Epithelial cell of esophagus (primary cell): ENCODE measurements at regions not wholly inside any gene's neighbourhood (a gene's known extent, or its start where the extent isn't known, plus 50 kb on each side); places are given as distances from the start of the nearest gene placed in this dataset.

ENCODE experiments used
- DNase-seq: peaks from one replicate; pipeline ENCODE4 v3.0.0; 2010; ENCODE audit warnings: low read depth
- H3K4me3 ChIP-seq: 2 replicates; pipeline ENCODE4 v1.5.1; 2011; ENCODE audit warnings: mild to moderate bottlenecking, low read length, control low read depth
- CTCF ChIP-seq: IDR thresholded peaks from 2 replicates; pipeline ENCODE4 v1.5.1; 2011; ENCODE audit warnings: low read depth, mild to moderate bottlenecking, low read length, control low read depth, inconsistent platforms; ENCODE audit not compliant: insufficient read depth; ENCODE audit errors: missing control alignments

GRCh38 chr16:56120447-56121155 lies 70.7 kb upstream of the GNAO1 start:
- no peak for TF ChIP-seq CTCF
- no peak for DNase-seq
- no peak overlapping the region for H3K4me3 ChIP-seq

- DNase-seq: no peak
- H3K4me3 ChIP-seq: no peak overlapping the region
- no peak for TF ChIP-seq CTCF
Observed at GRCh38 chr16:56119133-56119532, 72.2 kb upstream of the GNAO1 start.

- no peak for DNase-seq
- TF ChIP-seq CTCF: no peak
- H3K4me3 ChIP-seq: no peak overlapping the region
Observed at GRCh38 chr16:56116577-56116964, 74.7 kb upstream of the GNAO1 start.

GRCh38 chr16:56115817-56116576 lies 75.3 kb upstream of the GNAO1 start:
- no peak for DNase-seq
- TF ChIP-seq CTCF: no peak
- no peak overlapping the region for H3K4me3 ChIP-seq

- DNase-seq: no peak
- TF ChIP-seq CTCF: no peak
Observed at GRCh38 chr16:56113223-56113622, 78.1 kb upstream of the GNAO1 start.

GRCh38 chr16:56111100-56111499 lies 80.2 kb upstream of the GNAO1 start:
- no peak for DNase-seq
- TF ChIP-seq CTCF: no peak
- H3K4me3 ChIP-seq: no peak overlapping the region

More at GRCh38 chr16:56113223-56113622, 78.1 kb upstream of the GNAO1 start:
- no peak overlapping the region for H3K4me3 ChIP-seq
